ENCODE measurements at regions not wholly inside any gene's neighbourhood (a gene's known extent, or its start where the extent isn't known, plus 50 kb on each side); places are given as distances from the start of the nearest gene placed in this dataset.

GRCh38 chrX:46234775-46235174, 310.4 kb downstream of the ZNF674 start:
- FAIRE-seq (no peak), DNase-seq (ENCODE audit: low read depth, low spot score) (no peak)
- no peak overlapping the region for H3K27ac ChIP-seq (ENCODE audit: insufficient read depth, low read depth, low read length)
- H3K4me1 ChIP-seq (ENCODE audit: control insufficient read depth, extremely low read depth, insufficient read depth, low read length): no peaks in the 10 kb centered on the region
- H3K4me2 ChIP-seq (ENCODE audit: insufficient read depth, low read length): no peak overlapping the region
- no peaks in the 10 kb centered on the region for H4K20me1 ChIP-seq (replicated peaks; ENCODE audit: control insufficient read depth, extremely low read depth, insufficient read depth, low read length)
- no TSS peak for BruUV-seq (replicated peaks)
- H2AFZ ChIP-seq (ENCODE audit: low read depth, low read length): no peak overlapping the region
- POLR2A ChIA-PET: no interaction called here
- CTCF ChIA-PET: no interaction called here
- no peaks in the 10 kb centered on the region for H3K36me3 ChIP-seq (ENCODE audit: control insufficient read depth in 2 of 2, extremely low read depth in 1 of 2, insufficient read depth in 2 of 2, low read length in 2 of 2)
- H3K79me2 ChIP-seq (ENCODE audit: control insufficient read depth, insufficient read depth, low read length): no peaks in the 10 kb centered on the region
- TF ChIP-seq POLR2A (IDR thresholded peaks at IDR 0.05; ENCODE audit: low read depth, low read length) (no peak), MAX (IDR thresholded peaks at IDR 0.05; ENCODE audit: insufficient read depth, insufficient read length) (no peak), POLR2AphosphoS5 (IDR thresholded peaks at IDR 0.05; ENCODE audit: insufficient read depth, low read depth, low read length) (no peak), JUN (IDR thresholded peaks at IDR 0.05; ENCODE audit: borderline replicate concordance, insufficient read depth, insufficient read length, low read depth) (no peak), EZH2 (IDR thresholded peaks at IDR 0.05; ENCODE audit: borderline replicate concordance, low read depth, low read length, severe bottlenecking) (no peak), FOS (IDR thresholded peaks at IDR 0.05; ENCODE audit: borderline replicate concordance, insufficient read depth, low read length) (no peak), GATA2 (IDR thresholded peaks at IDR 0.05; ENCODE audit: insufficient read depth, insufficient read length, low read depth, low read length) (no peak), CTCF (IDR thresholded peaks at IDR 0.05; ENCODE audit: extremely low read depth in 1 of 2, insufficient read depth in 1 of 2, low read depth in 1 of 2, low read length in 2 of 2) (no peak), MYC (IDR thresholded peaks at IDR 0.05; ENCODE audit: low read depth, low read length) (no peak)
- H3K9me1 ChIP-seq (replicated peaks; ENCODE audit: control insufficient read depth, extremely low read depth, insufficient read depth, low read length): no peaks in the 10 kb centered on the region
- H3K9me3 ChIP-seq (replicated peaks; ENCODE audit: control insufficient read depth, insufficient read depth, low read length): no peaks in the 10 kb centered on the region
- intact Hi-C loops (cut with micrococcal nuclease) (no loop called here), dilution Hi-C loops (cut with MboI; ENCODE audit: extremely low pct_ligation_motif_present, low sequenced_read_pairs) (no loop called here)
- no peak overlapping the region for H3K4me3 ChIP-seq (replicated peaks in 1 of 3; ENCODE audit: insufficient read depth in 1 of 3, low read depth in 1 of 3, low read length in 3 of 3)
- H3K9ac ChIP-seq (replicated peaks; ENCODE audit: extremely low read depth, insufficient read depth, low read length): no peak overlapping the region
- H3K27me3 ChIP-seq (ENCODE audit: control insufficient read depth in 2 of 2, insufficient read depth in 2 of 2, low read length in 2 of 2): no peaks in the 10 kb centered on the region
